Ureter (tissue), 1 donor: ENCODE measurements at regions not wholly inside any gene's neighbourhood (a gene's known extent, or its start where the extent isn't known, plus 50 kb on each side); places are given as distances from the start of the nearest gene placed in this dataset.
"Not testable (repeated sequence)": the region's sequence is repeated elsewhere in the genome, so short reads cannot be mapped to it uniquely, and the experiment has no call there.

Source experiments
- DNase-seq: peaks from one replicate; pipeline ENCODE4 v3.0.0-alpha.2; 2020; ENCODE audit warnings: low spot score
- donor health status: DM: yes; HTN: yes; CAD: no.

- DNase-seq = no peak
Measured at GRCh38 chr5:108696951-108697715, 50.6 kb upstream of the FER start.

- DNase-seq = no peak
Measured at GRCh38 chr5:108696407-108696806, 51.3 kb upstream of the FER start.

- DNase-seq = no peak
Measured at GRCh38 chr5:108688485-108688884, 59.2 kb upstream of the FER start.

- no peak for DNase-seq
Measured at GRCh38 chr5:108687595-108688200, 60.0 kb upstream of the FER start.

GRCh38 chr5:108686676-108687075 is 61.0 kb upstream of the FER start:
- no peak for DNase-seq

- not testable (repeated sequence) for DNase-seq
Measured at GRCh38 chr5:108685448-108686216, 62.1 kb upstream of the FER start.

GRCh38 chr5:108681079-108681921 is 66.4 kb upstream of the FER start:
- DNase-seq = peak; percentile 50

- no peak for DNase-seq
Measured at GRCh38 chr5:108678091-108678490, 69.6 kb upstream of the FER start.

GRCh38 chr5:108675736-108676135 is 72.0 kb upstream of the FER start:
- no peak for DNase-seq

GRCh38 chr5:108672639-108673038 is 75.1 kb upstream of the FER start:
- DNase-seq = no peak

GRCh38 chr5:108670591-108671289 is 77.0 kb upstream of the FER start:
- DNase-seq = no peak

GRCh38 chr5:108669462-108669861 is 78.2 kb upstream of the FER start:
- DNase-seq = no peak

- no peak for DNase-seq
Measured at GRCh38 chr5:108661590-108662219, 86.0 kb upstream of the FER start.

- no peak for DNase-seq
Measured at GRCh38 chr5:108661024-108661423, 86.7 kb upstream of the FER start.

- DNase-seq = no peak
Measured at GRCh38 chr5:108660291-108660690, 87.4 kb upstream of the FER start.

- no peak for DNase-seq
Measured at GRCh38 chr5:108659531-108659930, 88.2 kb upstream of the FER start.

GRCh38 chr5:108655750-108656450 is 91.8 kb upstream of the FER start:
- DNase-seq = no peak

- DNase-seq = no peak
Measured at GRCh38 chr5:108654051-108654450, 93.6 kb upstream of the FER start.

- DNase-seq = no peak
Measured at GRCh38 chr5:108653201-108653600, 94.5 kb upstream of the FER start.

GRCh38 chr5:108650997-108651396 is 96.7 kb upstream of the FER start:
- no peak for DNase-seq
